SK-N-SH (cell line): ENCODE measurements at regions not wholly inside any gene's neighbourhood (a gene's known extent, or its start where the extent isn't known, plus 50 kb on each side); places are given as distances from the start of the nearest gene placed in this dataset.
"Not testable (repeated sequence)": the region's sequence is repeated elsewhere in the genome, so short reads cannot be mapped to it uniquely, and the experiment has no call there.

ENCODE experiments used
- CTCF ChIA-PET: fragments of 300-600, 350-600 bp; formaldehyde crosslinking; extraction: SDS; loops from one replicate; lab custom pipeline; 2021; lab: Yijun Ruan, JAX
- POLR2A ChIA-PET: fragments of 350-600 bp; sonication (Branson Sonifier 250); formaldehyde crosslinking; extraction: SDS; loops from one replicate; lab custom pipeline; 2020; ENCODE audit warnings: antibody characterized with exemption, inconsistent platforms; lab: Yijun Ruan, JAX
- DNase-seq: peaks from one replicate; pipeline ENCODE4 v3.0.0; 2012
- H2AFZ ChIP-seq: fragments of 200-600 bp; sonication (generic); 2 replicates; pipeline ENCODE4 v1.8.1; 2016; ENCODE audit warnings: antibody characterized with exemption, mild to moderate bottlenecking, low read depth
- H3F3A ChIP-seq: fragments of 200-600 bp; sonication (generic); replicated peaks from 2 replicates; pipeline ENCODE3; 2016; ENCODE audit warnings: antibody characterized with exemption, mild to moderate bottlenecking; ENCODE audit not compliant: insufficient read depth
- H3K27ac ChIP-seq, 2 experiments: fragments of 200-500 bp in 1 of 2; fragments of 200-600 bp in 1 of 2; sonication (Bioruptor generic) in 1 of 2; sonication (generic), shearing (Covaris generic) in 1 of 2; 2 replicates each; pipeline versions ENCODE4 v1.5.1 to v1.6.1; 2014 to 2016; ENCODE audit warnings: low read depth in 2 of 2, inconsistent platforms in 1 of 2, low read length in 1 of 2, mild to moderate bottlenecking in 1 of 2, mixed read lengths in 1 of 2
- H3K27me3 ChIP-seq: fragments of 200-600 bp; sonication (generic), shearing (Covaris generic); 2 replicates; pipeline ENCODE4 v1.6.1; 2016; ENCODE audit warnings: mixed run types; ENCODE audit not compliant: insufficient read depth
- H3K36me3 ChIP-seq, 2 experiments: fragments of 200-500 bp in 1 of 2; fragments of 200-600 bp in 1 of 2; sonication (Bioruptor generic) in 1 of 2; sonication (generic) in 1 of 2; replicated peaks in 1 of 2; 2 replicates each; pipeline versions ENCODE3 to v1.5.1; 2014 to 2016; ENCODE audit warnings: low read length in 1 of 2, mild to moderate bottlenecking in 1 of 2; ENCODE audit not compliant: insufficient read depth in 2 of 2, control insufficient read depth in 1 of 2
- H3K4me1 ChIP-seq, 2 experiments: fragments of 200-500 bp in 1 of 2; fragments of 200-600 bp in 1 of 2; sonication (Bioruptor generic) in 1 of 2; sonication (generic), shearing (Covaris generic) in 1 of 2; 2 replicates each; pipeline versions ENCODE4 v1.5.1 to v1.6.1; 2014 to 2016; ENCODE audit warnings: low read depth in 1 of 2, low read length in 1 of 2, mixed run types in 1 of 2; ENCODE audit not compliant: insufficient read depth in 2 of 2, control insufficient read depth in 1 of 2
- H3K4me2 ChIP-seq: fragments of 200-600 bp; sonication (generic), shearing (Covaris generic); 2 replicates; pipeline ENCODE4 v1.6.1; 2017; ENCODE audit warnings: mixed run types
- H3K4me3 ChIP-seq, 2 experiments: fragments of 200-500 bp in 1 of 2; fragments of 200-600 bp in 1 of 2; sonication (Bioruptor generic) in 1 of 2; sonication (generic), shearing (Covaris generic) in 1 of 2; 2 replicates each; pipeline versions ENCODE4 v1.5.1 to v1.8.1; 2014 to 2016; ENCODE audit warnings: low read depth in 2 of 2, inconsistent platforms in 1 of 2, low read length in 1 of 2, mild to moderate bottlenecking in 1 of 2, mixed read lengths in 1 of 2, moderate library complexity in 1 of 2
- H3K79me2 ChIP-seq: fragments of 200-600 bp; sonication (generic); 2 replicates; pipeline ENCODE4 v1.8.1; 2017; ENCODE audit warnings: mild to moderate bottlenecking; ENCODE audit not compliant: insufficient read depth
- H3K9ac ChIP-seq: fragments of 200-600 bp; sonication (generic); 2 replicates; pipeline ENCODE4 v1.6.1; 2017; ENCODE audit warnings: mixed run types
- H3K9me2 ChIP-seq: fragments of 200-600 bp; sonication (generic); 2 replicates; pipeline ENCODE4 v1.6.1; 2017; ENCODE audit warnings: mixed run types
- H3K9me3 ChIP-seq: fragments of 200-600 bp; sonication (generic); 2 replicates; pipeline ENCODE4 v1.6.1; 2017; ENCODE audit warnings: mixed run types, mild to moderate bottlenecking, moderate library complexity
- H4K20me1 ChIP-seq: fragments of 200-600 bp; sonication (generic); 2 replicates; pipeline ENCODE4 v1.6.1; 2017; ENCODE audit warnings: mild to moderate bottlenecking, mixed run types; ENCODE audit not compliant: insufficient read depth
- ELF1 ChIP-seq: IDR thresholded peaks from 2 replicates; pipeline ENCODE4 v1.4.0; 2012
- EP300 ChIP-seq, 2 experiments: IDR thresholded peaks; 2 replicates each; pipeline versions ENCODE4 v1.4.0 to v1.6.1; 2012; ENCODE audit warnings: borderline replicate concordance in 1 of 2, low read depth in 1 of 2, low read length in 1 of 2
- FOSL2 ChIP-seq: IDR thresholded peaks from 2 replicates; pipeline ENCODE4 v1.4.0; 2012; ENCODE audit warnings: low read depth, mild to moderate bottlenecking, moderate library complexity, borderline replicate concordance
- FOXJ3 ChIP-seq: sonication (generic); formaldehyde crosslinking; IDR thresholded peaks from 2 replicates; pipeline ENCODE4 v1.5.1; 2020; ENCODE audit warnings: mild to moderate bottlenecking, missing genetic modification reagents
- FOXM1 ChIP-seq: IDR thresholded peaks from 2 replicates; pipeline ENCODE4 v1.4.0; 2012; ENCODE audit warnings: low read depth, mild to moderate bottlenecking
- GATA2 ChIP-seq: sonication (generic); formaldehyde crosslinking; IDR thresholded peaks from 2 replicates; pipeline ENCODE4 v1.5.0; 2020; ENCODE audit warnings: mild to moderate bottlenecking, missing genetic modification reagents
- MEF2A ChIP-seq: IDR thresholded peaks from 2 replicates; pipeline ENCODE4 v1.4.0; 2012; ENCODE audit warnings: low read depth, borderline replicate concordance
- RAD21 ChIP-seq: IDR thresholded peaks from 2 replicates; pipeline ENCODE4 v1.6.1; 2012; ENCODE audit warnings: mild to moderate bottlenecking, low read length
- RCOR1 ChIP-seq: fragments of 150-350 bp; IDR thresholded peaks from 2 replicates; pipeline ENCODE4 v1.6.1; 2017; ENCODE audit warnings: antibody characterized with exemption, low read length
- SMC3 ChIP-seq: IDR thresholded peaks from 2 replicates; pipeline ENCODE4 v1.6.1; 2012; ENCODE audit warnings: low read depth, low read length, improper control_type of control experiment
- TAF1 ChIP-seq: IDR thresholded peaks from 2 replicates; pipeline ENCODE4 v1.6.1; 2012; ENCODE audit warnings: low read depth, mild to moderate bottlenecking, low read length, moderate library complexity, borderline replicate concordance
- TCF12 ChIP-seq: IDR thresholded peaks from 2 replicates; pipeline ENCODE4 v1.4.0; 2012
- TEAD4 ChIP-seq: IDR thresholded peaks from 2 replicates; pipeline ENCODE4 v1.4.0; 2012; ENCODE audit warnings: mild to moderate bottlenecking, borderline replicate concordance; ENCODE audit not compliant: insufficient read depth
- YY1 ChIP-seq: IDR thresholded peaks from 2 replicates; pipeline ENCODE4 v1.4.0; 2012; ENCODE audit warnings: low read depth, mild to moderate bottlenecking
- WGBS: methylation state at CpG from one replicate; pipeline ENCODE4 v1.1.6; 2017; ENCODE audit warnings: low lambda C conversion rate; 5-methylcytosine and 5-hydroxymethylcytosine counted together
- TF ChIP-seq, protein P1 (sequence below): IDR thresholded peaks from 2 replicates; pipeline ENCODE4 v1.4.0; 2012; ENCODE audit warnings: low read depth, borderline replicate concordance
- TF ChIP-seq, protein P2 (sequence below): IDR thresholded peaks from 2 replicates; pipeline ENCODE4; 2012
- TF ChIP-seq, protein P3 (sequence below): IDR thresholded peaks from 2 replicates; pipeline ENCODE4 v1.6.1; 2012; ENCODE audit warnings: mild to moderate bottlenecking, low read depth, low read length, moderate library complexity

GRCh38 chr15:34496207-34496995 is 58.8 kb upstream of the GOLGA8A start:
- H3K27me3 ChIP-seq, result peaks cover 15% of the 10 kb centered on the region; the same call in 1 of the 2 replicates
- WGBS, result 49% methylated on average over 29 of the region's 30 CpGs
- H3K9me2 ChIP-seq, result no peaks in the 10 kb centered on the region
- H3K36me3 ChIP-seq, result no peaks in the 10 kb centered on the region
- DNase-seq, result peak; percentile 19
- H3K27ac ChIP-seq, result no peak overlapping the region
- no peak overlapping the region for H3K9ac ChIP-seq
- no peaks in the 10 kb centered on the region for H3K79me2 ChIP-seq
- TF ChIP-seq, protein P1, sequence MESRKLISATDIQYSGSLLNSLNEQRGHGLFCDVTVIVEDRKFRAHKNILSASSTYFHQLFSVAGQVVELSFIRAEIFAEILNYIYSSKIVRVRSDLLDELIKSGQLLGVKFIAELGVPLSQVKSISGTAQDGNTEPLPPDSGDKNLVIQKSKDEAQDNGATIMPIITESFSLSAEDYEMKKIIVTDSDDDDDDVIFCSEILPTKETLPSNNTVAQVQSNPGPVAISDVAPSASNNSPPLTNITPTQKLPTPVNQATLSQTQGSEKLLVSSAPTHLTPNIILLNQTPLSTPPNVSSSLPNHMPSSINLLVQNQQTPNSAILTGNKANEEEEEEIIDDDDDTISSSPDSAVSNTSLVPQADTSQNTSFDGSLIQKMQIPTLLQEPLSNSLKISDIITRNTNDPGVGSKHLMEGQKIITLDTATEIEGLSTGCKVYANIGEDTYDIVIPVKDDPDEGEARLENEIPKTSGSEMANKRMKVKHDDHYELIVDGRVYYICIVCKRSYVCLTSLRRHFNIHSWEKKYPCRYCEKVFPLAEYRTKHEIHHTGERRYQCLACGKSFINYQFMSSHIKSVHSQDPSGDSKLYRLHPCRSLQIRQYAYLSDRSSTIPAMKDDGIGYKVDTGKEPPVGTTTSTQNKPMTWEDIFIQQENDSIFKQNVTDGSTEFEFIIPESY, result no peak
- no peak for TF ChIP-seq EP300 (IDR thresholded peaks at IDR 0.05; ENCODE audit: borderline replicate concordance in 1 of 2, low read depth in 1 of 2, low read length in 1 of 2)
- TF ChIP-seq, protein P2, sequence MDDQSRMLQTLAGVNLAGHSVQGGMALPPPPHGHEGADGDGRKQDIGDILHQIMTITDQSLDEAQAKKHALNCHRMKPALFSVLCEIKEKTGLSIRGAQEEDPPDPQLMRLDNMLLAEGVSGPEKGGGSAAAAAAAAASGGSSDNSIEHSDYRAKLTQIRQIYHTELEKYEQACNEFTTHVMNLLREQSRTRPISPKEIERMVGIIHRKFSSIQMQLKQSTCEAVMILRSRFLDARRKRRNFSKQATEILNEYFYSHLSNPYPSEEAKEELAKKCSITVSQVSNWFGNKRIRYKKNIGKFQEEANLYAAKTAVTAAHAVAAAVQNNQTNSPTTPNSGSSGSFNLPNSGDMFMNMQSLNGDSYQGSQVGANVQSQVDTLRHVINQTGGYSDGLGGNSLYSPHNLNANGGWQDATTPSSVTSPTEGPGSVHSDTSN, result no peak
- no peak for TF ChIP-seq TEAD4
- TF ChIP-seq, protein P3, sequence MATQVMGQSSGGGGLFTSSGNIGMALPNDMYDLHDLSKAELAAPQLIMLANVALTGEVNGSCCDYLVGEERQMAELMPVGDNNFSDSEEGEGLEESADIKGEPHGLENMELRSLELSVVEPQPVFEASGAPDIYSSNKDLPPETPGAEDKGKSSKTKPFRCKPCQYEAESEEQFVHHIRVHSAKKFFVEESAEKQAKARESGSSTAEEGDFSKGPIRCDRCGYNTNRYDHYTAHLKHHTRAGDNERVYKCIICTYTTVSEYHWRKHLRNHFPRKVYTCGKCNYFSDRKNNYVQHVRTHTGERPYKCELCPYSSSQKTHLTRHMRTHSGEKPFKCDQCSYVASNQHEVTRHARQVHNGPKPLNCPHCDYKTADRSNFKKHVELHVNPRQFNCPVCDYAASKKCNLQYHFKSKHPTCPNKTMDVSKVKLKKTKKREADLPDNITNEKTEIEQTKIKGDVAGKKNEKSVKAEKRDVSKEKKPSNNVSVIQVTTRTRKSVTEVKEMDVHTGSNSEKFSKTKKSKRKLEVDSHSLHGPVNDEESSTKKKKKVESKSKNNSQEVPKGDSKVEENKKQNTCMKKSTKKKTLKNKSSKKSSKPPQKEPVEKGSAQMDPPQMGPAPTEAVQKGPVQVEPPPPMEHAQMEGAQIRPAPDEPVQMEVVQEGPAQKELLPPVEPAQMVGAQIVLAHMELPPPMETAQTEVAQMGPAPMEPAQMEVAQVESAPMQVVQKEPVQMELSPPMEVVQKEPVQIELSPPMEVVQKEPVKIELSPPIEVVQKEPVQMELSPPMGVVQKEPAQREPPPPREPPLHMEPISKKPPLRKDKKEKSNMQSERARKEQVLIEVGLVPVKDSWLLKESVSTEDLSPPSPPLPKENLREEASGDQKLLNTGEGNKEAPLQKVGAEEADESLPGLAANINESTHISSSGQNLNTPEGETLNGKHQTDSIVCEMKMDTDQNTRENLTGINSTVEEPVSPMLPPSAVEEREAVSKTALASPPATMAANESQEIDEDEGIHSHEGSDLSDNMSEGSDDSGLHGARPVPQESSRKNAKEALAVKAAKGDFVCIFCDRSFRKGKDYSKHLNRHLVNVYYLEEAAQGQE, result no peak
- no peak for TF ChIP-seq TAF1
- TF ChIP-seq FOSL2, result no peak
- no peak for TF ChIP-seq FOXM1
- TF ChIP-seq YY1, result no peak
- TF ChIP-seq RAD21, result no peak
- TF ChIP-seq GATA2, result no peak
- no peak for TF ChIP-seq TCF12
- no peak for TF ChIP-seq MEF2A
- TF ChIP-seq FOXJ3 (CRISPR knock-in tag), result no peak
- no peak for TF ChIP-seq SMC3
- TF ChIP-seq ELF1, result no peak
- no peak for TF ChIP-seq RCOR1
- H3K4me1 ChIP-seq, result peaks cover 0 to 7% of the 10 kb centered on the region in 2 experiments; a peak in 1 of 4 replicates
- H3K4me3 ChIP-seq, result no peak overlapping the region
- H4K20me1 ChIP-seq, result no peaks in the 10 kb centered on the region
- H3F3A ChIP-seq, result no peaks in the 10 kb centered on the region
- ChIA-PET CTCF (no interaction called here), POLR2A (no interaction called here)
- no peaks in the 10 kb centered on the region for H3K9me3 ChIP-seq
- H2AFZ ChIP-seq, result no peak overlapping the region
- H3K4me2 ChIP-seq, result no peak overlapping the region

- H3K27me3 ChIP-seq, result peaks cover 15% of the 10 kb centered on the region; the same call in 1 of the 2 replicates
- H3K4me1 ChIP-seq, POLR2A ChIA-PET, DNase-seq, H3K9me3 ChIP-seq, H2AFZ ChIP-seq, H3K36me3 ChIP-seq, CTCF ChIA-PET, H3F3A ChIP-seq, H3K9me2 ChIP-seq, H3K4me3 ChIP-seq, H3K79me2 ChIP-seq, H3K4me2 ChIP-seq, H3K27ac ChIP-seq, H3K9ac ChIP-seq, H4K20me1 ChIP-seq: not testable (repeated sequence)
- WGBS, result 40% methylated on average over 3 of the region's 26 CpGs
These were observed 58.1 kb upstream of the GOLGA8A start for GRCh38 chr15:34495707-34496106.
